ENCODE measurements at regions not wholly inside any gene's neighbourhood (a gene's known extent, or its start where the extent isn't known, plus 50 kb on each side); places are given as distances from the start of the nearest gene placed in this dataset.

DNA sequence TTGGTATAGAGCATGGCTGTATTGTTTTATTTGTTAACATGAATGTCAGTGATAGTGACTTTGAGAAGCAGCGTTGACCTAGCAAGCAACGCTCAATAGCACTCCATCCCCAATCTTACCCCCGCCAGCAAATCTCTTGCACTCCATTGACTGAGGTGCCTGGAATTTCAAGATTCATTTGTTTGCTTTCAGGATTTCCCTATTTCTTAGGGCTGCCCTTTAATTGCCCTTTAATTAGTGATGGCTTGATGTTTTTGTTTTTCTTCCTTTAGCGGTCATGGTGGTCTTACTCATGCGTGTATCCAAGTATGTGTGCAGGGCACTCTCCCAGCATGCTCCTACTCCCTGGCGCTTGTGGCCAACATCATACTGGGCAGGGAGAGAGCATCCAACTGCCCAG, 216.8 kb upstream of the TBL1XR1 start (continued):
- TF ChIP-seq, protein P1, sequence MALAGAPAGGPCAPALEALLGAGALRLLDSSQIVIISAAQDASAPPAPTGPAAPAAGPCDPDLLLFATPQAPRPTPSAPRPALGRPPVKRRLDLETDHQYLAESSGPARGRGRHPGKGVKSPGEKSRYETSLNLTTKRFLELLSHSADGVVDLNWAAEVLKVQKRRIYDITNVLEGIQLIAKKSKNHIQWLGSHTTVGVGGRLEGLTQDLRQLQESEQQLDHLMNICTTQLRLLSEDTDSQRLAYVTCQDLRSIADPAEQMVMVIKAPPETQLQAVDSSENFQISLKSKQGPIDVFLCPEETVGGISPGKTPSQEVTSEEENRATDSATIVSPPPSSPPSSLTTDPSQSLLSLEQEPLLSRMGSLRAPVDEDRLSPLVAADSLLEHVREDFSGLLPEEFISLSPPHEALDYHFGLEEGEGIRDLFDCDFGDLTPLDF (CRISPR knock-in tag; IDR thresholded peaks at IDR 0.05), result no peak
- TF ChIP-seq, protein P2, sequence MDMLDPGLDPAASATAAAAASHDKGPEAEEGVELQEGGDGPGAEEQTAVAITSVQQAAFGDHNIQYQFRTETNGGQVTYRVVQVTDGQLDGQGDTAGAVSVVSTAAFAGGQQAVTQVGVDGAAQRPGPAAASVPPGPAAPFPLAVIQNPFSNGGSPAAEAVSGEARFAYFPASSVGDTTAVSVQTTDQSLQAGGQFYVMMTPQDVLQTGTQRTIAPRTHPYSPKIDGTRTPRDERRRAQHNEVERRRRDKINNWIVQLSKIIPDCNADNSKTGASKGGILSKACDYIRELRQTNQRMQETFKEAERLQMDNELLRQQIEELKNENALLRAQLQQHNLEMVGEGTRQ (CRISPR knock-in tag; IDR thresholded peaks at IDR 0.05), result no peak
- TF ChIP-seq JAZF1 (CRISPR knock-in tag; IDR thresholded peaks at IDR 0.05) (no peak), CBFB (CRISPR knock-in tag; IDR thresholded peaks at IDR 0.05; ENCODE audit: low read depth) (no peak), NFATC4 (CRISPR knock-in tag; IDR thresholded peaks at IDR 0.05) (no peak)

DNA sequence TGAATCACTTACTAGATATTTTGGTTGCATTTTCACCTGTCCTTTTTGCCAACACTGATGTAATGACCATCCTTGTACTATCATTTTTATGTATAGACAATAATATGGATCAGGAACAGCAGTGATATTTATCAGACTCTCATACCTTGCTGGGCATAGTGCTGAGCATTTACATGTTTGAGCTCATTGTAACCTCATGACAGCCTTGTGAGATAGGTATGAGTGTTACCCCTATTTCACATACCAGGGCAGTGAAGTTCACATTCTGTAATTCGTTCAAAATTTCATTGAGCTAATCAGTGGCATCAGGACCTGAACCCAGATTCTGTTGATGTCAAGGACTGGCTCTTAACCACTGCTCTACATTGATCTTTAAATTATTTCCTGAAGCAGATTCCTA, 221.5 kb upstream of the TBL1XR1 start:
- ATAC-seq, result no peak
- ChIA-PET CTCF (no interaction called here), POLR2A (no interaction called here)
- TF ChIP-seq TP53 (CRISPR knock-in tag; IDR thresholded peaks at IDR 0.05) (no peak), ZNF396 (CRISPR knock-in tag; IDR thresholded peaks at IDR 0.05; ENCODE audit: borderline replicate concordance) (no peak), FOXK1 (CRISPR knock-in tag; IDR thresholded peaks at IDR 0.05) (no peak), ZNF219 (CRISPR knock-in tag; IDR thresholded peaks at IDR 0.05; ENCODE audit: borderline replicate concordance) (no peak), RORB (CRISPR knock-in tag; IDR thresholded peaks at IDR 0.05) (no peak), TCF7 (CRISPR knock-in tag; IDR thresholded peaks at IDR 0.05; ENCODE audit: low read depth) (no peak), KAT7 (CRISPR knock-in tag; IDR thresholded peaks at IDR 0.05; ENCODE audit: borderline replicate concordance) (no peak), MYBL2 (CRISPR knock-in tag; IDR thresholded peaks at IDR 0.05) (no peak)
- TF ChIP-seq, protein P3, sequence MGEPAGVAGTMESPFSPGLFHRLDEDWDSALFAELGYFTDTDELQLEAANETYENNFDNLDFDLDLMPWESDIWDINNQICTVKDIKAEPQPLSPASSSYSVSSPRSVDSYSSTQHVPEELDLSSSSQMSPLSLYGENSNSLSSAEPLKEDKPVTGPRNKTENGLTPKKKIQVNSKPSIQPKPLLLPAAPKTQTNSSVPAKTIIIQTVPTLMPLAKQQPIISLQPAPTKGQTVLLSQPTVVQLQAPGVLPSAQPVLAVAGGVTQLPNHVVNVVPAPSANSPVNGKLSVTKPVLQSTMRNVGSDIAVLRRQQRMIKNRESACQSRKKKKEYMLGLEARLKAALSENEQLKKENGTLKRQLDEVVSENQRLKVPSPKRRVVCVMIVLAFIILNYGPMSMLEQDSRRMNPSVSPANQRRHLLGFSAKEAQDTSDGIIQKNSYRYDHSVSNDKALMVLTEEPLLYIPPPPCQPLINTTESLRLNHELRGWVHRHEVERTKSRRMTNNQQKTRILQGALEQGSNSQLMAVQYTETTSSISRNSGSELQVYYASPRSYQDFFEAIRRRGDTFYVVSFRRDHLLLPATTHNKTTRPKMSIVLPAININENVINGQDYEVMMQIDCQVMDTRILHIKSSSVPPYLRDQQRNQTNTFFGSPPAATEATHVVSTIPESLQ (CRISPR knock-in tag; IDR thresholded peaks at IDR 0.05), result no peak
- TF ChIP-seq, protein P4, sequence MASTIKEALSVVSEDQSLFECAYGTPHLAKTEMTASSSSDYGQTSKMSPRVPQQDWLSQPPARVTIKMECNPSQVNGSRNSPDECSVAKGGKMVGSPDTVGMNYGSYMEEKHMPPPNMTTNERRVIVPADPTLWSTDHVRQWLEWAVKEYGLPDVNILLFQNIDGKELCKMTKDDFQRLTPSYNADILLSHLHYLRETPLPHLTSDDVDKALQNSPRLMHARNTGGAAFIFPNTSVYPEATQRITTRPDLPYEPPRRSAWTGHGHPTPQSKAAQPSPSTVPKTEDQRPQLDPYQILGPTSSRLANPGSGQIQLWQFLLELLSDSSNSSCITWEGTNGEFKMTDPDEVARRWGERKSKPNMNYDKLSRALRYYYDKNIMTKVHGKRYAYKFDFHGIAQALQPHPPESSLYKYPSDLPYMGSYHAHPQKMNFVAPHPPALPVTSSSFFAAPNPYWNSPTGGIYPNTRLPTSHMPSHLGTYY (CRISPR knock-in tag; IDR thresholded peaks at IDR 0.05), result no peak
- no peak for DNase-seq (ENCODE audit: low spot score)
- H3K27me3 Mint-ChIP-seq (ENCODE audit: low read depth), result no peaks in the 10 kb centered on the region
- peaks cover 13% of the 10 kb centered on the region for H3K9me3 Mint-ChIP-seq
- H3K36me3 Mint-ChIP-seq, result no peaks in the 10 kb centered on the region
- peaks cover 7% of the 10 kb centered on the region for H3K4me1 Mint-ChIP-seq
- no peak overlapping the region for H3K4me3 Mint-ChIP-seq
- H3K27ac Mint-ChIP-seq, result no peak overlapping the region

DNA sequence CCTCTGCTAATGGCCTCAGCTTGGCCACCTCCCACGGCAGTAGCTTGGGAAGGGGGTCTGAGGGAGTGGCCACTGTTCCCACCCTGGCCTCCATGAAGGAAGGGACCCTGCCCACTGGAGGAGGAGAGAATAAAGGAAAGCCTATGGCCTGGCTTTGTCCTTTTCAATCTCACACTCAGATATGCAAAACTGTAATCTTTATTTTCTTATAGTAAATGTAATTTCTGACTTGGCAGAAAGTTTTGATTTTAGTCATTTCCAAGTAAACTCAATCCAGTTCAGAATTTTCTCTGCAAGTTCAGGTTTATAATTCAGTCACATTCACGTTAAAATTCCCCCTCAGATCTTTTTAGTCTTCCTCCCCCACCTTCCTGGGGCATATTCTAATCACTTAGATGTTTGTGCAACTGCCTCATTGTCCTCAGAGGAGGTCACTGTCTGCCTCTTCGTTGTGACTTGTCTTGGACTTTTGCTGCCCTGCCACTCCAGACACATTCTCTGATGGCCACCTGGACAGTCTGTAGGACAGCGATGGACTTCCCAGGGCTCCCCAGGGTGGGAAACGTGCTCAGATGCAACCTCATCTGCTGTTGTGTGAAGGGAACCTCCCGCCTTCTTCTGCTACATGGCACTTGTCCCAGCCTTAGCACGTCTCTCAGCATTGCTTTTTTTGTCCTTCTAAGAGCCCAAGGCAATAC, 222.8 kb upstream of the TBL1XR1 start:
- no peak for DNase-seq (ENCODE audit: low spot score)
- TF ChIP-seq OVOL2 (CRISPR knock-in tag; IDR thresholded peaks at IDR 0.05; ENCODE audit: borderline replicate concordance) (no peak), NR2C2 (CRISPR knock-in tag; IDR thresholded peaks at IDR 0.05) (no peak), TEAD1 (CRISPR knock-in tag; IDR thresholded peaks at IDR 0.05) (no peak), PRRX2 (CRISPR knock-in tag; IDR thresholded peaks at IDR 0.05) (no peak), SOX15 (CRISPR knock-in tag; IDR thresholded peaks at IDR 0.05) (no peak), SMAD3 (CRISPR knock-in tag; IDR thresholded peaks at IDR 0.05; ENCODE audit: borderline replicate concordance) (no peak)
- TF ChIP-seq, protein P5, sequence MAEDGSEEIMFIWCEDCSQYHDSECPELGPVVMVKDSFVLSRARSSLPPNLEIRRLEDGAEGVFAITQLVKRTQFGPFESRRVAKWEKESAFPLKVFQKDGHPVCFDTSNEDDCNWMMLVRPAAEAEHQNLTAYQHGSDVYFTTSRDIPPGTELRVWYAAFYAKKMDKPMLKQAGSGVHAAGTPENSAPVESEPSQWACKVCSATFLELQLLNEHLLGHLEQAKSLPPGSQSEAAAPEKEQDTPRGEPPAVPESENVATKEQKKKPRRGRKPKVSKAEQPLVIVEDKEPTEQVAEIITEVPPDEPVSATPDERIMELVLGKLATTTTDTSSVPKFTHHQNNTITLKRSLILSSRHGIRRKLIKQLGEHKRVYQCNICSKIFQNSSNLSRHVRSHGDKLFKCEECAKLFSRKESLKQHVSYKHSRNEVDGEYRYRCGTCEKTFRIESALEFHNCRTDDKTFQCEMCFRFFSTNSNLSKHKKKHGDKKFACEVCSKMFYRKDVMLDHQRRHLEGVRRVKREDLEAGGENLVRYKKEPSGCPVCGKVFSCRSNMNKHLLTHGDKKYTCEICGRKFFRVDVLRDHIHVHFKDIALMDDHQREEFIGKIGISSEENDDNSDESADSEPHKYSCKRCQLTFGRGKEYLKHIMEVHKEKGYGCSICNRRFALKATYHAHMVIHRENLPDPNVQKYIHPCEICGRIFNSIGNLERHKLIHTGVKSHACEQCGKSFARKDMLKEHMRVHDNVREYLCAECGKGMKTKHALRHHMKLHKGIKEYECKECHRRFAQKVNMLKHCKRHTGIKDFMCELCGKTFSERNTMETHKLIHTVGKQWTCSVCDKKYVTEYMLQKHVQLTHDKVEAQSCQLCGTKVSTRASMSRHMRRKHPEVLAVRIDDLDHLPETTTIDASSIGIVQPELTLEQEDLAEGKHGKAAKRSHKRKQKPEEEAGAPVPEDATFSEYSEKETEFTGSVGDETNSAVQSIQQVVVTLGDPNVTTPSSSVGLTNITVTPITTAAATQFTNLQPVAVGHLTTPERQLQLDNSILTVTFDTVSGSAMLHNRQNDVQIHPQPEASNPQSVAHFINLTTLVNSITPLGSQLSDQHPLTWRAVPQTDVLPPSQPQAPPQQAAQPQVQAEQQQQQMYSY (CRISPR knock-in tag; IDR thresholded peaks at IDR 0.05), result no peak
- TF ChIP-seq, protein P6, sequence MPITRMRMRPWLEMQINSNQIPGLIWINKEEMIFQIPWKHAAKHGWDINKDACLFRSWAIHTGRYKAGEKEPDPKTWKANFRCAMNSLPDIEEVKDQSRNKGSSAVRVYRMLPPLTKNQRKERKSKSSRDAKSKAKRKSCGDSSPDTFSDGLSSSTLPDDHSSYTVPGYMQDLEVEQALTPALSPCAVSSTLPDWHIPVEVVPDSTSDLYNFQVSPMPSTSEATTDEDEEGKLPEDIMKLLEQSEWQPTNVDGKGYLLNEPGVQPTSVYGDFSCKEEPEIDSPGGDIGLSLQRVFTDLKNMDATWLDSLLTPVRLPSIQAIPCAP (CRISPR knock-in tag; IDR thresholded peaks at IDR 0.05), result no peak

More for the DNA sequence above, 222.8 kb upstream of the TBL1XR1 start:
- no peak overlapping the region for H3K27ac Mint-ChIP-seq
- ChIA-PET POLR2A (no interaction called here), CTCF (no interaction called here)
- no peaks in the 10 kb centered on the region for H3K27me3 Mint-ChIP-seq (ENCODE audit: low read depth)
- peaks cover 8% of the 10 kb centered on the region; the same call in 1 of the 2 replicates for H3K9me3 Mint-ChIP-seq
- no peak overlapping the region for H3K4me3 Mint-ChIP-seq
- no peaks in the 10 kb centered on the region for H3K36me3 Mint-ChIP-seq
- peaks cover 19% of the 10 kb centered on the region for H3K4me1 Mint-ChIP-seq
- no peak for ATAC-seq
